Endodermal cell (in vitro differentiated cells): ENCODE measurements at regions not wholly inside any gene's neighbourhood (a gene's known extent, or its start where the extent isn't known, plus 50 kb on each side); places are given as distances from the start of the nearest gene placed in this dataset.

ENCODE experiments used
- DNase-seq: peaks from one replicate; pipeline ENCODE4 v3.0.0-alpha.2; 2017
- H3K27ac ChIP-seq: 2 replicates; pipeline ENCODE4 v1.5.1; 2013; ENCODE audit warnings: mild to moderate bottlenecking, low read depth, low read length, moderate library complexity
- H3K27me3 ChIP-seq: 2 replicates; pipeline ENCODE4 v1.6.1; 2013; ENCODE audit warnings: mild to moderate bottlenecking, low read length, moderate library complexity; ENCODE audit not compliant: insufficient read depth, control insufficient read depth, poor library complexity, severe bottlenecking
- H3K36me3 ChIP-seq: 2 replicates; pipeline ENCODE4 v1.7.0; 2013; ENCODE audit warnings: mild to moderate bottlenecking, low read length, moderate library complexity; ENCODE audit not compliant: control insufficient read depth, insufficient read depth
- H3K4me1 ChIP-seq: one replicate; pipeline ENCODE4 v1.7.0; 2013; ENCODE audit warnings: low read length; ENCODE audit not compliant: control insufficient read depth, insufficient read depth
- H3K4me3 ChIP-seq: 2 replicates; pipeline ENCODE4 v1.5.1; 2013; ENCODE audit warnings: mild to moderate bottlenecking, low read length, moderate library complexity
- H3K9ac ChIP-seq: 2 replicates; pipeline ENCODE4 v1.6.1; 2013; ENCODE audit warnings: mild to moderate bottlenecking, low read length, moderate library complexity; ENCODE audit not compliant: poor library complexity, severe bottlenecking; ENCODE audit errors: extremely low read depth
- H3K9me3 ChIP-seq: 2 replicates; pipeline ENCODE4 v1.6.1; 2013; ENCODE audit warnings: mild to moderate bottlenecking, low read length, moderate library complexity; ENCODE audit not compliant: control insufficient read depth
- H3K27ac Mint-ChIP-seq: 2 replicates; pipeline ENCODE4 v1.8.0; 2020; ENCODE audit warnings: mixed read lengths
- H3K27me3 Mint-ChIP-seq: 2 replicates; pipeline ENCODE4 v1.8.0; 2021; ENCODE audit warnings: mild to moderate bottlenecking, mixed read lengths; ENCODE audit not compliant: insufficient read depth
- H3K36me3 Mint-ChIP-seq: 2 replicates; pipeline ENCODE4 v1.8.0; 2020; ENCODE audit warnings: low read depth, mixed read lengths
- H3K4me1 Mint-ChIP-seq: 2 replicates; pipeline ENCODE4 v1.8.0; 2020; ENCODE audit warnings: mixed read lengths
- H3K4me3 Mint-ChIP-seq: 2 replicates; pipeline ENCODE4 v1.8.0; 2020; ENCODE audit warnings: mild to moderate bottlenecking, moderate library complexity, mixed read lengths
- H3K9me3 Mint-ChIP-seq: 2 replicates; pipeline ENCODE4 v1.8.0; 2020; ENCODE audit warnings: mild to moderate bottlenecking, mixed read lengths
- CTCF ChIP-seq: fragments of 200-600 bp; sonication (generic); conservative IDR thresholded peaks from 2 replicates; pipeline ENCODE4 v1.5.0; 2021; ENCODE audit warnings: antibody characterized with exemption, mild to moderate bottlenecking
- WGBS, 2 experiments: methylation state at CpG; one replicate each; pipeline versions ENCODE4 v1.1.5 to v1.1.7; 2013; ENCODE audit warnings: missing lambda C conversion rate in 2 of 2, mixed read lengths in 1 of 2; ENCODE audit not compliant: insufficient coverage in 1 of 2, insufficient read length in 1 of 2; 5-methylcytosine and 5-hydroxymethylcytosine counted together

GRCh38 chr4:127417885-127418535, 214.7 kb upstream of the INTU start:
- 78% methylated on average over 3 of the region's 3 CpGs; no CpG with 5 or more reads in 1 of the 2 experiments for WGBS, 2 experiments
- no peak for DNase-seq
- no peak overlapping the region for H3K4me3 ChIP-seq
- no peak overlapping the region for H3K4me3 Mint-ChIP-seq
- no peaks in the 10 kb centered on the region for H3K27me3 ChIP-seq
- no peaks in the 10 kb centered on the region for H3K4me1 ChIP-seq
- no peaks in the 10 kb centered on the region for H3K27me3 Mint-ChIP-seq
- H3K9ac ChIP-seq: no peak overlapping the region
- H3K9me3 ChIP-seq: no peaks in the 10 kb centered on the region
- no peaks in the 10 kb centered on the region for H3K36me3 Mint-ChIP-seq
- H3K4me1 Mint-ChIP-seq: peaks cover 8% of the 10 kb centered on the region
- no peak for TF ChIP-seq CTCF
- H3K9me3 Mint-ChIP-seq: no peaks in the 10 kb centered on the region
- H3K36me3 ChIP-seq: no peaks in the 10 kb centered on the region
- no peak overlapping the region for H3K27ac Mint-ChIP-seq
- H3K27ac ChIP-seq: no peak overlapping the region

- no peaks in the 10 kb centered on the region for H3K27me3 Mint-ChIP-seq
- Histone ChIP-seq H3K9ac (no peak overlapping the region), H3K27ac (no peak overlapping the region), H3K9me3 (no peaks in the 10 kb centered on the region), H3K36me3 (no peaks in the 10 kb centered on the region), H3K27me3 (no peaks in the 10 kb centered on the region), H3K4me3 (no peak overlapping the region), H3K4me1 (no peaks in the 10 kb centered on the region)
- no peaks in the 10 kb centered on the region for H3K9me3 Mint-ChIP-seq
- H3K4me1 Mint-ChIP-seq: peaks cover 8% of the 10 kb centered on the region
- DNase-seq: no peak
- H3K27ac Mint-ChIP-seq: no peak overlapping the region
- WGBS, 2 experiments: 88% methylated on average over 1 of the region's 1 CpG; no CpG with 5 or more reads in 1 of the 2 experiments
- no peaks in the 10 kb centered on the region for H3K36me3 Mint-ChIP-seq
- TF ChIP-seq CTCF: no peak
- no peak overlapping the region for H3K4me3 Mint-ChIP-seq
Measured at GRCh38 chr4:127419431-127419830, 213.3 kb upstream of the INTU start.

GRCh38 chr4:127421437-127421836, 211.3 kb upstream of the INTU start:
- DNase-seq: no peak
- Mint-ChIP-seq H3K4me1 (peaks cover 25% of the 10 kb centered on the region), H3K9me3 (peaks cover 3% of the 10 kb centered on the region)

More at GRCh38 chr4:127421437-127421836, 211.3 kb upstream of the INTU start:
- Mint-ChIP-seq H3K4me3 (no peak overlapping the region), H3K27ac (no peak overlapping the region), H3K36me3 (no peaks in the 10 kb centered on the region), H3K27me3 (no peaks in the 10 kb centered on the region)
- Histone ChIP-seq H3K4me1 (no peaks in the 10 kb centered on the region), H3K36me3 (no peaks in the 10 kb centered on the region), H3K27ac (no peak overlapping the region), H3K9ac (no peak overlapping the region), H3K27me3 (no peaks in the 10 kb centered on the region), H3K4me3 (no peak overlapping the region), H3K9me3 (no peaks in the 10 kb centered on the region)
- no peak for TF ChIP-seq CTCF
